GM12873 (cell line): ENCODE measurements at regions not wholly inside any gene's neighbourhood (a gene's known extent, or its start where the extent isn't known, plus 50 kb on each side); places are given as distances from the start of the nearest gene placed in this dataset.

Source experiments
- TF ChIP-seq, protein P1 (sequence below): IDR thresholded peaks from 2 replicates; pipeline ENCODE4 v1.5.1; 2012; ENCODE audit warnings: low read depth, mild to moderate bottlenecking, moderate library complexity, low read length, control low read depth; ENCODE audit not compliant: insufficient read depth; ENCODE audit errors: missing control alignments

DNA sequence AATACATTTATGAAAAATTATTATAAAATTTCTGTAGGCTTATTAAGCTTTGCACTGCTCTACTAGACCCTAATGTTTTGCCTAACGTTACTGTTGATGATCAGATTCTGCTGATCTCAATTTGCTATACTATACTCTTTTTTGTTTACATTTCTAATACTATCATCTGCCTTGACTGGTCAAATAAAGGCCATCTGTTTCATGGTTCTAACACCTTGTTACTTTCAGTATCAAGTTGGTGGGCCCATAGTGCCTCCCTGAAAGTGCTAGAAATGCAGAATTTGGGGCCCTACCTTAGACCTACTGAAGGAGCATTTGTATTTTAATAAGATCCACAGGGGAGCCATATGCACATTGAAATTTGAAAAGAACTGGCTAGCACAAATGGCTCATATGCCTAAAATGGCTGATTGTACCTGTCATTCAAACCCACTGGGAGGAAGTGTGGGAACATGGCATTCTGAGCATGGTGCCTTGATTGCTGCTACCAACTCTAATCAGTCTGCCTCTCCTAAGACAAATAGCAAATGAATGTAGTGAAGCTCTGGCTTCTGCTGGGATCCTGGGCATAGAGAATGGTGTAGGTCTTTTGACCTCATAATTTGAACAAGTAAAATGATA, 199.1 kb upstream of the BTBD3 start:
- TF ChIP-seq, protein P1, sequence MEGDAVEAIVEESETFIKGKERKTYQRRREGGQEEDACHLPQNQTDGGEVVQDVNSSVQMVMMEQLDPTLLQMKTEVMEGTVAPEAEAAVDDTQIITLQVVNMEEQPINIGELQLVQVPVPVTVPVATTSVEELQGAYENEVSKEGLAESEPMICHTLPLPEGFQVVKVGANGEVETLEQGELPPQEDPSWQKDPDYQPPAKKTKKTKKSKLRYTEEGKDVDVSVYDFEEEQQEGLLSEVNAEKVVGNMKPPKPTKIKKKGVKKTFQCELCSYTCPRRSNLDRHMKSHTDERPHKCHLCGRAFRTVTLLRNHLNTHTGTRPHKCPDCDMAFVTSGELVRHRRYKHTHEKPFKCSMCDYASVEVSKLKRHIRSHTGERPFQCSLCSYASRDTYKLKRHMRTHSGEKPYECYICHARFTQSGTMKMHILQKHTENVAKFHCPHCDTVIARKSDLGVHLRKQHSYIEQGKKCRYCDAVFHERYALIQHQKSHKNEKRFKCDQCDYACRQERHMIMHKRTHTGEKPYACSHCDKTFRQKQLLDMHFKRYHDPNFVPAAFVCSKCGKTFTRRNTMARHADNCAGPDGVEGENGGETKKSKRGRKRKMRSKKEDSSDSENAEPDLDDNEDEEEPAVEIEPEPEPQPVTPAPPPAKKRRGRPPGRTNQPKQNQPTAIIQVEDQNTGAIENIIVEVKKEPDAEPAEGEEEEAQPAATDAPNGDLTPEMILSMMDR = no peak

DNA sequence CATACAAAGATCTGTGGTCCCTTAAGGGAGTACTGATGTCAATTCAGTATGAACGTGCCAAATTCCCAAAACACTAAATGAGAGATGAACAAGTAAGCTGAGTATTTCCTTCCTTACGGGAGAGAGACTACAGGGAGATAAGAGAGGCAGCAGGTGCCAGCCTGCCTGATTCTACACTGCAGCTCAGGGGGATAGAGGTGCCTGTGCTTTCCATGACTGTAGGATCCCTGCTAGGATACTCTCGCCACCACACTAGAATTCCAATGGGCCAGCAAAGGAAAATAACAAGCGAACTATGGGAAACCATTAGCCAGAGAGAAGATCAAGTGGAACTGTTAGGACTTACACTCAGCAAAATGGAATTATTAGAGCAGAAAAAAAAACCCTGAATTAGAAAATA, 198.5 kb upstream of the BTBD3 start:
- TF ChIP-seq, protein P1 = no peak

DNA sequence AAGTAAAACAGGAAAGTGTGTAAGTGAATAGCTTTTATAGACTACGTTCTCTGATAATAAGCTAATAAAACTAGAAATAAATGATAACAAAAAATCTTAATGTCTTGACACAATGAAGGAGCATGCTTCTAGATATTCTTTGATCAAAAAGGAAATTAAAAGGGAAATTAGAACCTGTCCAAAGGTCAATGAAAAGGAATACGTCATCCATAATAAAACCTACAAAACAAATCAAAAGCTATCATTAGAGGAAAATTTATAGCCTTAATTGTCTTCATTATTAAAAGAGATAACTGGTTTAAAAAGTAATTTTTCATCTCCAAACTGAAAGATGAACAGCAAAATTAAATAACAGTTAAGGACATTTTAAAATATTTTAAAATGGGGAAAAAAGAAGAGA, 196.3 kb upstream of the BTBD3 start:
- TF ChIP-seq, protein P1 = no peak

DNA sequence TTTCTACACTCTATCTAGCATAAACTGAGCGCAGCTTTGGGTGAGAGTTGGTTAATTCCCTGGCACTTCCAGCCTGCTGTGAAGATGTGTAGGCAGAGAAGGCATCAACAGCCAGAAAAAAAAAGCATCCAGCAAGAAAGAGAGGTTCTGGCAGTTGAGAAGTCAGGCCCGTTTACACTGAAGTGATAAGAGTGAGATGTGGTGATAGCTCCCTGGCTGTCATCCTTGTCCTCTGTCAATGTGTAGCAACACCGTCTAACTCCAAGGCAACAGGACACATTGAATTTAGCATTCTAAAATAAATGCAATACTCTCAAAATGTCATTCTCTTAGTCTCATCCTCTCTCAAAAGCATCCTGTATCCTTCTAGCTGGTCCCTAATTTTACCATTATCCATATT, 193.6 kb upstream of the BTBD3 start:
- TF ChIP-seq, protein P1 = no peak

DNA sequence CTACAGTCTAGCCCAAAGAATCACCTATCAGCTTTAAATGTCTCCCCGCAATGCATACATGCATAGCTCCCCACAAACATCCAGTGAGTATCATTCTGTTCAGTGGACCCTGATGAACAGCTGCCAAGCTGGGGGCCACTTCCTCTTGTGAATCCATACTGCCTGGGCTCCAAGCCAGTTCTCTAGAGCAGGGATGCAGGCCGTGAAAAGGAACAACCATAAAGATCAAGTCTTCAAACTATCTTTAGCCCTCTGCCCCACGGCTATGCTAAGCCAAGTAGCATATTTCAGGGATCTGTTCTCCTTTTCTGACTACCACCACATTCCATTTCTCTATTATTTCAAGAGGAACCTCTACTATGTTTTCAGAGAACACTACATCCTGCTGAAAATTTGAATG, 191.7 kb upstream of the BTBD3 start:
- TF ChIP-seq, protein P1 = no peak

DNA sequence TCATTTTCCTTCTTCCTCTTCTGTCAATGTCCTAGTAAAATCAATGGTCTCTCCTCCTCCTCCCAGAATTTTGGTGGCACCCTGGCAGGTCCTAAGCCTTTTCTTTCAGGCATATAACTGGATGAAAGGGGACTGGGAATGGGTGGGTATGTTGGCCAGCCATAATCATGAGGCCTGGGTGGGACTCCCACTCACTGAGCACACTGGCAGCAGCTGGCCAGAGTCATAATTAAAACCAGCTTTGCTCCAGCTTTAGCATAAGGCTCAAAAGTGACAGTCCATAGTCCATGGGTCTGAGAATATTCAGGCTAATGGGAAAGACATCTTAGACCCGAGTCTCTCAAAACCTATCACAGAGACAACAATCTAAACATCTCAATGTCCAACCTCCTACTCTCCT, 190.0 kb upstream of the BTBD3 start:
- TF ChIP-seq, protein P1 = no peak

DNA sequence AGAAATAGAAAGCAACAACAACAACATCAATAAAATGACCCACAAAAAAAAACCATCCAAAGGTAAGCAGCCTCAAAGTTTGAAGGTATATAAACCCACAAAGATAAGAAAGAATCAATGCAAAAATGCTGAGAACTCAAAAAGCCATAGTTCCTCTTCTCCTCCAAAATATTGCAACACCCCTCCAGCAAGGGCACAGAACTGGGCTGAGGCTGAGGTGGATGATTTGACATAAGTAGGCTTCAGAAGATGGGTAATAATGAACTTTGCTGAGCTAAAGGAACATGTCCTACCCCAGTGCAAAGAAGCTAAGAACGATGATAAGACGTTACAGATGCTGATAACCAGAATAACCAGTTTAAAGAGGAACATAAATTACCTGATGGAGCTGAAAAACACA, 188.8 kb upstream of the BTBD3 start:
- TF ChIP-seq, protein P1 = no peak
